Loucy (cell line): ENCODE measurements at regions not wholly inside any gene's neighbourhood (a gene's known extent, or its start where the extent isn't known, plus 50 kb on each side); places are given as distances from the start of the nearest gene placed in this dataset.

Experiments used
- H2AFZ ChIP-seq: fragments of 200-600 bp; sonication (generic); 2 replicates; pipeline ENCODE4 v1.6.0; 2016; ENCODE audit warnings: antibody characterized with exemption, mild to moderate bottlenecking, low read length, moderate library complexity
- H3F3A ChIP-seq: fragments of 200-600 bp; 2 replicates; pipeline ENCODE4 v1.6.0; 2016; ENCODE audit warnings: antibody characterized with exemption, low read depth, mild to moderate bottlenecking
- H3K27me3 ChIP-seq: fragments of 200-600 bp; sonication (generic); 2 replicates; pipeline ENCODE4 v1.6.1; 2014; ENCODE audit warnings: low read length, mild to moderate bottlenecking; ENCODE audit not compliant: insufficient read depth, poor library complexity, severe bottlenecking
- H3K36me3 ChIP-seq: fragments of 200-600 bp; sonication (generic); 2 replicates; pipeline ENCODE4 v1.6.1; 2016; ENCODE audit warnings: low read length; ENCODE audit not compliant: insufficient read depth
- H3K4me1 ChIP-seq: fragments of 200-600 bp; sonication (generic); 2 replicates; pipeline ENCODE4 v1.5.1; 2014; ENCODE audit warnings: low read length, mild to moderate bottlenecking; ENCODE audit not compliant: insufficient read depth, poor library complexity, severe bottlenecking
- H3K4me2 ChIP-seq: fragments of 200-600 bp; sonication (generic); 2 replicates; pipeline ENCODE4 v1.6.0; 2014; ENCODE audit warnings: antibody characterized with exemption, low read length, low read depth, mild to moderate bottlenecking; ENCODE audit not compliant: poor library complexity, severe bottlenecking
- H3K4me3 ChIP-seq: fragments of 200-600 bp; sonication (generic); 2 replicates; pipeline ENCODE4 v1.5.1; 2014; ENCODE audit warnings: low read length, mild to moderate bottlenecking, mixed read lengths; ENCODE audit not compliant: poor library complexity, severe bottlenecking
- H3K79me2 ChIP-seq: fragments of 200-600 bp; sonication (generic); 2 replicates; pipeline ENCODE4 v1.6.1; 2014; ENCODE audit warnings: low read length; ENCODE audit not compliant: insufficient read depth
- H3K9ac ChIP-seq: fragments of 200-600 bp; sonication (generic); 2 replicates; pipeline ENCODE4 v1.6.0; 2014; ENCODE audit warnings: mild to moderate bottlenecking, low read depth, low read length, moderate library complexity; ENCODE audit not compliant: poor library complexity, severe bottlenecking
- H3K9me2 ChIP-seq: fragments of 200-600 bp; sonication (generic); replicated peaks from 2 replicates; pipeline ENCODE4 v1.6.1; 2016; ENCODE audit warnings: low read depth, low read length, mixed read lengths
- H3K9me3 ChIP-seq: fragments of 200-600 bp; sonication (generic); 2 replicates; pipeline ENCODE4 v1.6.1; 2014; ENCODE audit warnings: mild to moderate bottlenecking, antibody characterized with exemption, low read length, low read depth; ENCODE audit not compliant: insufficient read depth
- H4K20me1 ChIP-seq: fragments of 200-600 bp; sonication (generic); 2 replicates; pipeline ENCODE4 v1.6.0; 2014; ENCODE audit warnings: antibody characterized with exemption, low read length, mild to moderate bottlenecking; ENCODE audit not compliant: insufficient read depth, poor library complexity, severe bottlenecking
- CTCF ChIP-seq: fragments of 200-600 bp; sonication (generic); conservative IDR thresholded peaks from 2 replicates; pipeline ENCODE4 v1.5.1; 2014; ENCODE audit warnings: mild to moderate bottlenecking, antibody characterized with exemption, low read length
- EZH2phosphoT487 ChIP-seq: fragments of 200-600 bp; IDR thresholded peaks from 2 replicates; pipeline ENCODE4 v1.6.1; 2018; ENCODE audit warnings: antibody characterized with exemption, mild to moderate bottlenecking, moderate library complexity, borderline replicate concordance

DNA sequence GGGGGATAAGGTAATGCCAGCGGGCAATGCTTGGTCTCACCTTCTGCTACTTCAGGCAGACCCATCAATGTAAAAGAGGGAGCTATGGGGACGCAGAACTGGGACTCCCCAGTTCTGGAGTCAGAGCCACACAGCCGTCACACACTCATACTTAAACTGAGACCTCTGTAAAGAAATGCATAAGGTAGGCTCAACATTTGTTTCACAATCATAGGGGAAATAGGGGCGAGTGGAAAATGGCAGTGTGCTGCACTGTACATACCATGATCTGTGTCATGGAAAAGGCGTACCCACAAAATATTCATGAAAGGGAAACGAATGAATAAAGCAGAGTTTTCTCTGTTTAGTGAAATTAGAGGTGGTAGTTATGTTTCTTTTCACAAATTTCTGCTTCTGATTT is 318.0 kb upstream of the NPVF start:
- H3K4me1 ChIP-seq: peaks cover 8% of the 10 kb centered on the region
- H3K27me3 ChIP-seq: no peaks in the 10 kb centered on the region
- no peak for TF ChIP-seq EZH2phosphoT487
- TF ChIP-seq CTCF: no peak
- H3K9me2 ChIP-seq: no peaks in the 10 kb centered on the region
- no peaks in the 10 kb centered on the region for H4K20me1 ChIP-seq
- H2AFZ ChIP-seq: no peak overlapping the region
- no peaks in the 10 kb centered on the region for H3K79me2 ChIP-seq
- H3K4me3 ChIP-seq: no peak overlapping the region
- no peaks in the 10 kb centered on the region for H3K9me3 ChIP-seq
- H3K36me3 ChIP-seq: no peaks in the 10 kb centered on the region
- no peak overlapping the region for H3K9ac ChIP-seq
- no peaks in the 10 kb centered on the region for H3F3A ChIP-seq
- H3K4me2 ChIP-seq: no peak overlapping the region

DNA sequence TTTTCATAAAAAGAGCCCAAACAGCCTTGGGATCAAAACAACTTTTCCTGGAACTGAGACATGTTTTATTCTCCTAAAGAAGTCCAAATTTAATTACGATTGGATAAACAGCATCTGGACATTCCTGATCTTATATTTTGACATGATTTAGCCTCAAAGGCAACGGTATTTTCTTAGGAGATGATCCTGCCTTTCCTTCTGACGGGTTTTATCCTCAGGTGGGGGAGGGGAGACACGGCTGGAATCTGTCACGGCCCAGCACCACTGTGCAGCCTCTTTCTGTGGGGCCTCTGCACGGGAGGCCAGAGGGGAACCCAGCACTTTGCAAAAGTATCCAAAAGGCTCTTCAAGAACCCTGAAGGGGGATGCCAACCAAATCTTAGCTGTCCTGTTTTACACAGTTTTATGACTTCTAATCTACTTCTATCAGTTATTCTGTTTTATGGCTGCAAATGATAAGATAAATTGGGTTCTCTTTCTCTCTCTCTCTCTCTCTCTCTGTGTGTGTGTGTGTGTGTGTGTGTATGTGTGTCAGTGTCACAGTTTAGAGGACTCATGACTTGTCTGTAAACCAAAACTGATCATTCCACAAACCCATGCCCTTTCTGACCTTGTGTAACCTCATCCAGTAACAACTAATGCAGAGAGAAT is 321.1 kb upstream of the NPVF start:
- no peak for TF ChIP-seq CTCF
- TF ChIP-seq EZH2phosphoT487: no peak
- H4K20me1 ChIP-seq: no peaks in the 10 kb centered on the region
- no peak overlapping the region for H3K4me3 ChIP-seq
- no peaks in the 10 kb centered on the region for H3K9me2 ChIP-seq
- H3F3A ChIP-seq: no peaks in the 10 kb centered on the region
- H3K9me3 ChIP-seq: no peaks in the 10 kb centered on the region
- H3K9ac ChIP-seq: no peak overlapping the region
- no peaks in the 10 kb centered on the region for H3K27me3 ChIP-seq
- no peak overlapping the region for H2AFZ ChIP-seq
- H3K4me2 ChIP-seq: no peak overlapping the region
- no peaks in the 10 kb centered on the region for H3K36me3 ChIP-seq
- no peaks in the 10 kb centered on the region for H3K79me2 ChIP-seq
- peaks cover 8% of the 10 kb centered on the region for H3K4me1 ChIP-seq

DNA sequence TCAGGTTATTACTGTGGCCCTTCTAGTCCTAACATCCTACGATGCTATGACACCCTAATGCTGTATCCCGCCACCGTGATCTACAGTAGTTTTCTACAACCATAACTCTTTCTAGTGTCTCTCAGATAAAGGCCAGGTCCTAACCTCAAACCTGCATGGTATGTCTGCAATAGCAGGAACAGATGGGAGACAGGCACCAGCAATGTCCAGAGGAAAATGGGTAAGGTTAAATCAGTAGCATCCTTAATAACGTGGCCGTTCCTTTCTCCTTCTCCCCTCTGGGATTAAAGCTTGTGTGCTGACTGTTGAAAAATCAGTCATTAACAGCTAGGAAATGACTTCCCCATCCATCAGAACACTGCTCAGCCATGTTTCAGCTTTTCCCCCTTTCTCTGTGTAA is 321.9 kb upstream of the NPVF start:
- TF ChIP-seq CTCF (no peak), EZH2phosphoT487 (no peak)

More for the DNA sequence above, 321.9 kb upstream of the NPVF start:
- no peak overlapping the region for H3K4me2 ChIP-seq
- no peaks in the 10 kb centered on the region for H3K36me3 ChIP-seq
- H3K4me3 ChIP-seq: no peak overlapping the region
- no peaks in the 10 kb centered on the region for H3F3A ChIP-seq
- no peaks in the 10 kb centered on the region for H3K79me2 ChIP-seq
- peaks cover 8% of the 10 kb centered on the region for H3K4me1 ChIP-seq
- H3K9ac ChIP-seq: no peak overlapping the region
- H3K27me3 ChIP-seq: no peaks in the 10 kb centered on the region
- no peaks in the 10 kb centered on the region for H3K9me2 ChIP-seq
- no peak overlapping the region for H2AFZ ChIP-seq
- no peaks in the 10 kb centered on the region for H4K20me1 ChIP-seq
- no peaks in the 10 kb centered on the region for H3K9me3 ChIP-seq
